ENCODE measurements at regions not wholly inside any gene's neighbourhood (a gene's known extent, or its start where the extent isn't known, plus 50 kb on each side); places are given as distances from the start of the nearest gene placed in this dataset.

GRCh38 chr3:15882577-15882976 is 84.8 kb upstream of the ANKRD28 start:
- TF ChIP-seq CTCF (conservative IDR thresholded peaks at IDR 0.05) = no peak
- Mint-ChIP-seq H3K9me3 (peaks cover 5% of the 10 kb centered on the region), H3K27ac (no peak overlapping the region), H3K27me3 (no peaks in the 10 kb centered on the region), H3K4me1 (ENCODE audit: unreplicated experiment) (no peaks in the 10 kb centered on the region), H3K4me3 (no peak overlapping the region), H3K36me3 (peaks cover 4% of the 10 kb centered on the region)
- DNase-seq (ENCODE audit: extremely low spot score, unreplicated experiment) = no peak

GRCh38 chr3:15884132-15884531 is 86.4 kb upstream of the ANKRD28 start:
- no peak for DNase-seq (ENCODE audit: extremely low spot score, unreplicated experiment)
- H3K4me1 Mint-ChIP-seq (ENCODE audit: unreplicated experiment) = no peaks in the 10 kb centered on the region
- H3K36me3 Mint-ChIP-seq = no peaks in the 10 kb centered on the region
- H3K9me3 Mint-ChIP-seq = peaks cover 5% of the 10 kb centered on the region
- H3K27me3 Mint-ChIP-seq = no peaks in the 10 kb centered on the region
- no peak overlapping the region for H3K27ac Mint-ChIP-seq
- no peak overlapping the region for H3K4me3 Mint-ChIP-seq
- TF ChIP-seq CTCF (conservative IDR thresholded peaks at IDR 0.05) = no peak

- Mint-ChIP-seq H3K27ac (no peak overlapping the region), H3K9me3 (peaks cover 5% of the 10 kb centered on the region), H3K4me3 (no peak overlapping the region), H3K4me1 (ENCODE audit: unreplicated experiment) (no peaks in the 10 kb centered on the region), H3K36me3 (no peaks in the 10 kb centered on the region), H3K27me3 (no peaks in the 10 kb centered on the region)
- no peak for TF ChIP-seq CTCF (conservative IDR thresholded peaks at IDR 0.05)
- no peak for DNase-seq (ENCODE audit: extremely low spot score, unreplicated experiment)
These were observed 88.7 kb upstream of the ANKRD28 start for GRCh38 chr3:15886521-15886920.

GRCh38 chr3:15887261-15887660 is 89.5 kb upstream of the ANKRD28 start:
- Mint-ChIP-seq H3K27ac (no peak overlapping the region), H3K9me3 (peaks cover 5% of the 10 kb centered on the region), H3K27me3 (no peaks in the 10 kb centered on the region), H3K4me1 (ENCODE audit: unreplicated experiment) (no peaks in the 10 kb centered on the region), H3K4me3 (no peak overlapping the region), H3K36me3 (no peaks in the 10 kb centered on the region)
- DNase-seq (ENCODE audit: extremely low spot score, unreplicated experiment) = no peak
- no peak for TF ChIP-seq CTCF (conservative IDR thresholded peaks at IDR 0.05)

- no peaks in the 10 kb centered on the region for H3K36me3 Mint-ChIP-seq
- no peaks in the 10 kb centered on the region for H3K4me1 Mint-ChIP-seq (ENCODE audit: unreplicated experiment)
- H3K27ac Mint-ChIP-seq = no peak overlapping the region
- peaks cover 5% of the 10 kb centered on the region for H3K9me3 Mint-ChIP-seq
- no peak for DNase-seq (ENCODE audit: extremely low spot score, unreplicated experiment)
- H3K27me3 Mint-ChIP-seq = no peaks in the 10 kb centered on the region
- TF ChIP-seq CTCF (conservative IDR thresholded peaks at IDR 0.05) = no peak
- no peak overlapping the region for H3K4me3 Mint-ChIP-seq
These were observed 92.2 kb upstream of the ANKRD28 start for GRCh38 chr3:15889936-15890335.
